ENCODE measurements at regions not wholly inside any gene's neighbourhood (a gene's known extent, or its start where the extent isn't known, plus 50 kb on each side); places are given as distances from the start of the nearest gene placed in this dataset.
A peak's percentile ranks its signal among the peaks of the same experiment; 100 is the strongest.
"Not testable (repeated sequence)": the region's sequence is repeated elsewhere in the genome, so short reads cannot be mapped to it uniquely, and the experiment has no call there.

GRCh38 chr10:61271127-61271780, 181.9 kb downstream of the TMEM26 start:
- peak; percentile 64 for DNase-seq (ENCODE audit: low read depth)

- DNase-seq (ENCODE audit: low read depth) = no peak
Measured at GRCh38 chr10:61263518-61263917, 189.7 kb downstream of the TMEM26 start.

- no peak for DNase-seq (ENCODE audit: low read depth)
Measured at GRCh38 chr10:61262486-61263261, 190.5 kb downstream of the TMEM26 start.

GRCh38 chr10:61257956-61258496, 195.2 kb downstream of the TMEM26 start:
- no peak for DNase-seq (ENCODE audit: low read depth)

GRCh38 chr10:61257136-61257535, 196.0 kb downstream of the TMEM26 start:
- no peak for DNase-seq (ENCODE audit: low read depth)

- peak; percentile 52 for DNase-seq (ENCODE audit: low read depth)
Measured at GRCh38 chr10:61252326-61252725, 200.9 kb downstream of the TMEM26 start.

GRCh38 chr10:61251089-61251488, 202.1 kb downstream of the TMEM26 start:
- no peak for DNase-seq (ENCODE audit: low read depth)

- no peak for DNase-seq (ENCODE audit: low read depth)
Measured at GRCh38 chr10:61250131-61250530, 203.1 kb downstream of the TMEM26 start.

- DNase-seq (ENCODE audit: low read depth) = no peak
Measured at GRCh38 chr10:61248013-61248412, 205.2 kb downstream of the TMEM26 start.

- no peak for DNase-seq (ENCODE audit: low read depth)
Measured at GRCh38 chr10:61244261-61244775, 208.9 kb downstream of the TMEM26 start.

- no peak for DNase-seq (ENCODE audit: low read depth)
Measured at GRCh38 chr10:61232780-61233179, 220.4 kb downstream of the TMEM26 start.

- no peak for DNase-seq (ENCODE audit: low read depth)
Measured at GRCh38 chr10:61225939-61226338, 227.2 kb downstream of the TMEM26 start.

- no peak for DNase-seq (ENCODE audit: low read depth)
Measured at GRCh38 chr10:61223576-61223975, 229.6 kb downstream of the TMEM26 start.

GRCh38 chr10:61219696-61220095, 233.5 kb downstream of the TMEM26 start:
- no peak for DNase-seq (ENCODE audit: low read depth)

GRCh38 chr10:61217851-61218565, 235.2 kb downstream of the TMEM26 start:
- no peak for DNase-seq (ENCODE audit: low read depth)

GRCh38 chr10:61215246-61215645, 237.9 kb downstream of the TMEM26 start:
- no peak for DNase-seq (ENCODE audit: low read depth)

GRCh38 chr10:61211468-61211867, 241.7 kb downstream of the TMEM26 start:
- no peak for DNase-seq (ENCODE audit: low read depth)

- DNase-seq (ENCODE audit: low read depth) = no peak
Measured at GRCh38 chr10:61197057-61197456, 253.1 kb upstream of the RHOBTB1 start.

GRCh38 chr10:61195211-61195610, 251.2 kb upstream of the RHOBTB1 start:
- no peak for DNase-seq (ENCODE audit: low read depth)

- DNase-seq (ENCODE audit: low read depth) = not testable (repeated sequence)
Measured at GRCh38 chr10:61192589-61192988, 248.6 kb upstream of the RHOBTB1 start.

GRCh38 chr10:61192042-61192441, 248.1 kb upstream of the RHOBTB1 start:
- DNase-seq (ENCODE audit: low read depth) = no peak

- no peak for DNase-seq (ENCODE audit: low read depth)
Measured at GRCh38 chr10:61189912-61190311, 245.9 kb upstream of the RHOBTB1 start.
